ENCODE measurements at regions not wholly inside any gene's neighbourhood (a gene's known extent, or its start where the extent isn't known, plus 50 kb on each side); places are given as distances from the start of the nearest gene placed in this dataset.

GRCh38 chr11:111444040-111444439, 65.0 kb upstream of the POU2AF1 start:
- DNase-seq (ENCODE audit: low read depth): no peak
- TF ChIP-seq CTCF (conservative IDR thresholded peaks at IDR 0.05; ENCODE audit: low read depth, low read length): no peak
- H3K4me3 ChIP-seq (ENCODE audit: low read depth, low read length): no peak overlapping the region

- TF ChIP-seq CTCF (conservative IDR thresholded peaks at IDR 0.05; ENCODE audit: low read depth, low read length): no peak
- no peak for DNase-seq (ENCODE audit: low read depth)
- no peak overlapping the region for H3K4me3 ChIP-seq (ENCODE audit: low read depth, low read length)
Observed at GRCh38 chr11:111443640-111444039, 64.6 kb upstream of the POU2AF1 start.

GRCh38 chr11:111443032-111443431, 64.0 kb upstream of the POU2AF1 start:
- no peak for TF ChIP-seq CTCF (conservative IDR thresholded peaks at IDR 0.05; ENCODE audit: low read depth, low read length)
- no peak for DNase-seq (ENCODE audit: low read depth)
- no peak overlapping the region for H3K4me3 ChIP-seq (ENCODE audit: low read depth, low read length)

GRCh38 chr11:111441443-111441842, 62.4 kb upstream of the POU2AF1 start:
- no peak overlapping the region for H3K4me3 ChIP-seq (ENCODE audit: low read depth, low read length)
- DNase-seq (ENCODE audit: low read depth): no peak
- no peak for TF ChIP-seq CTCF (conservative IDR thresholded peaks at IDR 0.05; ENCODE audit: low read depth, low read length)

GRCh38 chr11:111440416-111441205, 61.5 kb upstream of the POU2AF1 start:
- TF ChIP-seq CTCF (conservative IDR thresholded peaks at IDR 0.05; ENCODE audit: low read depth, low read length): no peak
- H3K4me3 ChIP-seq (ENCODE audit: low read depth, low read length): no peak overlapping the region

GRCh38 chr11:111439901-111440300, 60.8 kb upstream of the POU2AF1 start:
- DNase-seq (ENCODE audit: low read depth): no peak
- TF ChIP-seq CTCF (conservative IDR thresholded peaks at IDR 0.05; ENCODE audit: low read depth, low read length): no peak
- H3K4me3 ChIP-seq (ENCODE audit: low read depth, low read length): no peak overlapping the region

More at GRCh38 chr11:111440416-111441205, 61.5 kb upstream of the POU2AF1 start:
- DNase-seq (ENCODE audit: low read depth): no peak
